GM19455 (cell line): ENCODE measurements at regions not wholly inside any gene's neighbourhood (a gene's known extent, or its start where the extent isn't known, plus 50 kb on each side); places are given as distances from the start of the nearest gene placed in this dataset.

ENCODE experiments used
- ATAC-seq: cut with Tn5 transposase; IDR thresholded peaks from one replicate; pipeline ENCODE4 v1.9.1; 2021; ENCODE audit not compliant: unreplicated experiment

DNA sequence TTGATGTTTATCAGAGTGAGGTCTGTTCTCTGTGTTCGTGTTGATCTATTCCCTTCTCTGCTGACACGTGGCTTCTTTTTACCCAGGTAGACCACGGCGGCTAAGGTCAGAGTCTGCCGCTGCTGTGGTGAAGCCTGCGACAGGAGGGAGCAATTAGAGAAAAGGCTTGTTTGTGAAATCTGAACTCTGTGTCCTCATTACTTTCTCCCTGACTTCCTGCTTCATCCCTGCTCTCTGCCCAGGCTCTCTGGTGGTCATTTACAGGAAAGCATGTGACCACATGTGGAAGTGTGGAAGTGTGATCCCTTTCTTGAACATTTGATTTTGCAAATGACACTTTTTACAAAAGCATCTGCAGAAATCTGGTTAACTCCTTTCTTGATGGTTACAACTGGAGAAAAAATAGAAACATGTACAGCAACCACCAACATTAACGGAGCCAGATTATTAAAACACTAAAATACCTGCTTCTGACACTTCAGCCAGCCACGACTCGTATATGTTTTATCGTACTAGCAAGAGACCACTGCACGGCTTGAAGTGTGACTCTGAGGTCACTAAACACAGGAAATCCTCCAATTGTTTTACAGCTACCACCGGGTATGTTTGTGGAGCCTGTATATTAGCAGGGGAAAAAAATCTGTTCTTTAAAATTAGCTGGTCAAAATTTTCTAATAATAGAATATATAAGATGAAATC lies 388.6 kb upstream of the TMPO start:
- ATAC-seq: no peak

- ATAC-seq: no peak
These were observed 388.1 kb upstream of the TMPO start for GRCh38 chr12:98127336-98127679.

DNA sequence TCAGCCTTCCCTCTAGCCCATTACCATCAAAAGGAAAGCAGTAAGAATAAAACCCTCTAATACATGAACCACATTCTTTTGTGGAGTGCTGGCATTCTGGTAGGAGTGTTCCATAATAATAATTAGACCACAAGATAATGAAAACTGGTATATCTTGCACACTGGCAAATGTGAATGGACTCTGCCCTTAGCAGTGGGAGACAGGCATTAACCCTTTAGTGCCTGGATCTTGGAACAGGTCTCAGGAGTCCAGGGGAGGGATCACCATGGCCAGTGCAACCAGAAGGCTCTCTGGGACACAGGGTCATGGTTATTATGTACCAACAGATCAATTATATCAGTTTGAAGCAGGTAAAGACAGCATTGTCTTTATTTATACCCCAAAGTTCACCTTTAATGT lies 387.5 kb upstream of the TMPO start:
- no peak for ATAC-seq

DNA sequence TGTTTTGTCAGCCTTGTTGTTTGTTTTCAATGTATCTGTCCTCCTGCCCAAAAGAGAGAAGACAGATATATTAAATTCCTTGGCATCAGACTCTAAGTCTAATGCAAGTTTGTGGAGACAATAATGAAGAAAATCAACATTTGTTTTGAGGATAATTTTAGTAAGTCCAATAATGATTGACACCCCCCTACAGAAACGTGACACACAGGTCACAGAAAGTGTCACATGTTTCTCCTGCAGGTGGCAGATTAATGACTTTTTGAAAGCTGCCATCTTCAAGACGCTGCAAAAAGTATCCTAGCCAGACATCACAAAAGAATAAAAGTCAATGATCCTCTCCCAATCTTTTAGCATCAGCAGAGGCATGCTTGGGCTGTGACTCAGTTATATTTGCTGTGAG lies 378.8 kb upstream of the TMPO start:
- ATAC-seq: no peak

- no peak for ATAC-seq
These were observed 378.1 kb upstream of the TMPO start for GRCh38 chr12:98137278-98137677.

DNA sequence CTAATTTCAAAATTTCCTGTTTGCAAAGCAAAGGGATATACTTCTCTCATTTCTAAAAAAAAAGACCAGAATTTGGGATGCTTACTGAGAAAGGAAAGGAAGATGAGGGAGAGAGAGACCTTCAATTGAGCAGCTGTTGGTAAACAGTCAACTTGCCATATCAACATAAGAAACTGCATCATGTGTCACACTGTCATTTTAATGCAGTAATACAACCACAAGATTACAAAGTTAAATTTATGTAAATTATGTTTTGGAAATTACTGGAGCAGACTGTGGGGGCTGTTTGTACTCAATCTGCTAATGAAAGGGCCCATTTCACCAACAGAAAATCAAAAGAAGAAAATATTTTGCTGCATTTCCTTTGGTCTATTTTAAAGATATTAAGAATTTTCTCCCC lies 370.4 kb upstream of the TMPO start:
- ATAC-seq: no peak

DNA sequence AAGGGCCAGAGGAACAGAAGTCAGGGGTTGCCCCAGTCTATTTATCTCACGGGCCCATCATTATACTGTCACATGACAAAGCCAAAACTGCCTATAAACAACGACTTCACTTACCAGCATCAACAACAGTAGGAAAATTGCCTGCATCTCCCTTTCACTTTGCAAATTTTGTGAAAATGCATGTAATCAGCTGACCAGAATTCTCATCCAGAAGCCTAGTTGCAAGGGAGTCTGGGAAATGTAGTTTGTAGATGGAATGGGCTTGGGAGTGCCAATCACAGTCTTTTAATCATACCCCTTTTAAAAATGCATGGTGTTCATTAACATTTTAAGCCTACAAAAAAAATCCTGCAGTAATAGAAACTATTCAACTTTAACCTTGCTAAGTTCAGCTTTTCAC lies 369.3 kb upstream of the TMPO start:
- ATAC-seq: no peak

GRCh38 chr12:98146487-98146886 lies 368.9 kb upstream of the TMPO start:
- no peak for ATAC-seq

GRCh38 chr12:98149270-98149669 lies 366.1 kb upstream of the TMPO start:
- ATAC-seq: no peak

DNA sequence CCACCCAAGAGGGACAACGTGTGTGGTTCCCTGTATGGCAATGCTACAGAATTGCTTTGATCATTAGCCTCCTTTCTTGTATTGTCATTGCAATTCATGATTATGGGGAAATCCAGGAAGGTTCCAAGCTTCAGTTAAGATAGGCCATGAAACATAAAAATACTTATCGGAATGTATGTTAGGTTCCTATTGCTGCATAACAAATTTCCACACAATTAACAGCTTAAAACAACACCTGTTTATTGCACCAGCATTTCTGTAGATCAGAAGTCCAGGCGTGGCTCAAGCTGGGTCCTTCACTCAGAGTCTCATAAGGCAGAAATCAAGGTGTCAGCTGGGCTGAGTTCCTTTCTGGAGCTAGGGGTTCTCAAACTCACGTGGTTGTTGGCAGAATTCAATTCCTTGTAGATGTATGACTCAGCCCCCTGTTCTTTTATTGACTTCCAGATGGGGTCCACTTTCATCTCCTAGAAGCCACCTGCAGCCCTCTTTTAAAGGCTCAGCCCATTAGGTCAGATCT lies 365.6 kb upstream of the TMPO start:
- ATAC-seq: no peak

GRCh38 chr12:98151105-98151590 lies 364.2 kb upstream of the TMPO start:
- ATAC-seq: no peak

- ATAC-seq: no peak
These were observed 363.4 kb upstream of the TMPO start for GRCh38 chr12:98151984-98152383.

- no peak for ATAC-seq
These were observed 360.5 kb upstream of the TMPO start for GRCh38 chr12:98154850-98155249.

GRCh38 chr12:98156697-98157096 lies 358.7 kb upstream of the TMPO start:
- ATAC-seq: no peak

- ATAC-seq: no peak
These were observed 352.3 kb upstream of the TMPO start for GRCh38 chr12:98162906-98163678.

DNA sequence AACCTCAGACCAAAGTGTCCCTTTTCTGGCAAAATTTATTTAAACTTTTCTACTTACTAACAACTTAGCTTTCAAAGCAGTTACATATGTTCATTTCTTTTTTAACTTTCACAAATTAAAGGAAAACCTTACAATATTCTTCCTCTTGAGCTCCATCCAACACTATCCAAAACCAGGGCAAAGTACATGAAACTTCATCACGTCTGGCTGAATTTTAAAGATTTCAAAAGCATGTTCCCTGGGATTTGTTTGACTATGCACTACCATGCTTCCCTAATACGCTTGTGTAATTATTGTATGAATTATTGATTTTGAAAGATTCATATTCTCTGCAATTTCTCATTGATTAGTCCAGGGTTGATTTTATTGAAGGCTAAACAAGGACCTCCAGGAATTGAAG lies 343.1 kb upstream of the TMPO start:
- no peak for ATAC-seq

DNA sequence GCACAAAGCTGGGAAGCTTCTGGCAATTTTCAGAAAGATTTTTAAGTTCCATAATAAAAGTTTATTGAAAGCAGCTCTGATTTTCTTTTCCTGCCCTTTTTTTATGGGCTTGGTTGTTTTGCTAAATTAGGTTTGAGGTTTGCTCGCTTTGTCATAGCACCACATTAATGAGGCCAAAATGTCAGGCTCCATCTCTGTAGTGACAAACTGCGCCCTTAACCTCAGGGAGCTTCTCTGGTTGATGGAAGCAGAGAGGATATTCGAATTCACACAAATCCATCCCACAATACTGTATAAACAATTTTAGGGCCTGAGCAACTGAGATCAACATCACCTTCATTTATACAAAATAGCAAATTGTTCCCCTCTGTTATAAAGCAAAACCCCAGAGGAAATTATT lies 342.6 kb upstream of the TMPO start:
- no peak for ATAC-seq

DNA sequence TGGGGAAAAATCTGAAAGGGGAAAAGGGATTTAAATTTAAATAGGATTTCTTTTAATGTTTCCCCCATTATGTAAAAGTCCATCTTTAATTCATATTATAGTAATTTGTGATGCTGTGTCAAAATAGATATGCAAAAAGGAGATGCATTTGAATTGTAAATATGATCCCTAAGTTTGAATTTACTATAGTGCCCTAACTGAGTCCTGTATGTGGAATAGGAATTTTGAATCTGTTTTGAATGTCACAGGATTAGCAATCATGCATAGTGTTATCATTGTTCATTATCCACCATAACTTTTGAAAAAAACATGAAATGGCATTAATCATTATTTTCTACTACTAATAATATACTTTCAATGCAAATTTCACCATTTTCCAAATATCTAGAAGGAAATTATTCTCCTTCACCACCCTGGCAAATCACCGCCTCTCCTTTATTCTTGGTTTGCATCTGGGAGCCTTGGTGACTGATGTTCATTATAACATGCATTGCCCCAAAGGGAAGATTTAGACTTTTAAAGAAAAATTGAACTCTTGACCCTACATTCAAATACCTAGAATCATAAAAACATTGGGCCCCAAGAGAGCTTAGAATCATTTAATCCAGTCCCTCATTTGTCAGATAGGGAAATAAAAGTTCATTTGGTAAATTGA lies 341.5 kb upstream of the TMPO start:
- no peak for ATAC-seq

GRCh38 chr12:98174428-98174809 lies 341.0 kb upstream of the TMPO start:
- ATAC-seq: no peak

DNA sequence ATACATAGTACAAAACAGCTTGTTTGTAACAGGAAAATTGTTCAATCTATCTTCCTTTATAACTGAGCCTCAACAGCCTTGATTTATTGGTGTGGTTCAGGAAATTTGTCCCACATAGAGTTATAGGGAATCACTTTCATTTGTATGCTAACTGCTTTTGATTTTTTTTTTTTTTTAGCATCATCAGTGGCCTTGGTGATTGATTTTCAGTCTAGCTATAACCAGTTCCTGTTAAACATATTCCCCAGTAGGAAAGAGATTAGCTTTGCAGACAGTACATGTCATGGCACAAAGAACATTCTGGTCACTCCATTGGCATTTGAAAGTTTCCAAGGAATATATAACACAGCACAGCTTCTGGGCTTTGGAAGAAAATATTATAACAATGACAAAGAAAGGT lies 337.3 kb upstream of the TMPO start:
- no peak for ATAC-seq

GRCh38 chr12:98179151-98179550 lies 336.2 kb upstream of the TMPO start:
- no peak for ATAC-seq

DNA sequence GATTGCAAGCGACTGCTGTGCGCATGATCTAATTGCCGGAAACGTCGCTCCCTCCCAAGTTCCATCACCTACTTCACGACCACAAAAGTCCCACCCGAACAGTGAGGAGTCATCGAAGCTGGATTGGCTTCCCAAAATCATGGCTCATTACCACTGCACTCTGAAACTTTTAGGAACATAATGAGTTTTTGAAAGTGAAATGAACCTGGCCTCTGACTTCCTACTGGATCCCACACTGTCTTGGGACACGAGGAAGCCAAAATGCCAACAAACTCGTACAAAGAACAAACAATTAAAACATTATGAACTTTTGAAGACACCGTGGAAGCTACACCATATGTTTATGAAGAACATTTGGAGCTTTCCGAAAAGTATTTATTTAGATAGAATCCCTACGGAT lies 334.8 kb upstream of the TMPO start:
- ATAC-seq: no peak
